ENCODE measurements at regions not wholly inside any gene's neighbourhood (a gene's known extent, or its start where the extent isn't known, plus 50 kb on each side); places are given as distances from the start of the nearest gene placed in this dataset.

GRCh38 chr6:62492192-62492822, 206.3 kb upstream of the KHDRBS2 start:
- POLR2A ChIA-PET, result no interaction called here
- no peak for TF ChIP-seq NFRKB (IDR thresholded peaks at IDR 0.05)
- TF ChIP-seq FOXM1 (IDR thresholded peaks at IDR 0.05; ENCODE audit: borderline replicate concordance), result no peak
- TF ChIP-seq FOXK2 (IDR thresholded peaks at IDR 0.05), result no peak
- TF ChIP-seq CTBP1 (IDR thresholded peaks at IDR 0.05; ENCODE audit: borderline replicate concordance), result no peak
- no peak for TF ChIP-seq SP1 (IDR thresholded peaks at IDR 0.05)
- TF ChIP-seq ARNT (IDR thresholded peaks at IDR 0.05), result no peak
- no peak for TF ChIP-seq TARDBP (IDR thresholded peaks at IDR 0.05)
- no peak for TF ChIP-seq L3MBTL2 (conservative IDR thresholded peaks at IDR 0.05)
- no peak for TF ChIP-seq ZNF384 (IDR thresholded peaks at IDR 0.05)
- TF ChIP-seq PKNOX1 (IDR thresholded peaks at IDR 0.05), result no peak
- TF ChIP-seq ELF4 (IDR thresholded peaks at IDR 0.05), result no peak
- DNase-seq (ENCODE audit: extremely low spot score), result no peak
- CTCF ChIA-PET, result no interaction called here

DNA sequence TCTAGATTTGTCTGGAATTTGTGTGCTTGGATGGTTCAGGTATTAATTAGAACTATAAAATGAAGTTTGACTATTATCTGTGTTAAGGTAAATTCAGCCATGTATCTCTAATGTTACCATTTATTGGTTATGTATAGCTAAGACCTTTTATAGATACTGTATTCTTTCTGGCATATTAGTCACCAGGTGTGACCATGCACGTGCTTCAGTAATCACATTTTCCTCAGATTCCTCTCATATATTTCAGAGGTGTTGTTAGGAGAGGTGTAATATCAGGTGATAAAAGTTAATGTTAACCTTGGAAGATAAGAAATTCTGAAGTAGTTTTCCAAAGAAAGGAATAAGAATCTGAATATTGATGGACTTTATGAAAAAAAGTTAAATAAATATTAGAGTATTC, 194.5 kb upstream of the KHDRBS2 start:
- POLR2A ChIA-PET, result no interaction called here
- CTCF ChIA-PET, result no interaction called here
- DNase-seq (ENCODE audit: extremely low spot score), result no peak
- TF ChIP-seq PKNOX1 (IDR thresholded peaks at IDR 0.05), result no peak
- no peak for TF ChIP-seq ZNF384 (IDR thresholded peaks at IDR 0.05)
- no peak for TF ChIP-seq L3MBTL2 (conservative IDR thresholded peaks at IDR 0.05)
- no peak for TF ChIP-seq HDGF (IDR thresholded peaks at IDR 0.05; ENCODE audit: borderline replicate concordance)
- TF ChIP-seq SUZ12 (IDR thresholded peaks at IDR 0.05), result no peak

GRCh38 chr6:62479697-62480220, 193.7 kb upstream of the KHDRBS2 start:
- no peak for TF ChIP-seq CTBP1 (IDR thresholded peaks at IDR 0.05; ENCODE audit: borderline replicate concordance)
- no peak for TF ChIP-seq SP1 (IDR thresholded peaks at IDR 0.05)
- TF ChIP-seq FOXM1 (IDR thresholded peaks at IDR 0.05; ENCODE audit: borderline replicate concordance), result no peak
- no peak for TF ChIP-seq NFRKB (IDR thresholded peaks at IDR 0.05)
- TF ChIP-seq TARDBP (IDR thresholded peaks at IDR 0.05), result no peak
- TF ChIP-seq L3MBTL2 (conservative IDR thresholded peaks at IDR 0.05), result no peak
- TF ChIP-seq PKNOX1 (IDR thresholded peaks at IDR 0.05), result no peak
- no peak for TF ChIP-seq ZNF384 (IDR thresholded peaks at IDR 0.05)
- TF ChIP-seq LEF1 (IDR thresholded peaks at IDR 0.05; ENCODE audit: borderline replicate concordance), result no peak
- TF ChIP-seq FOXK2 (IDR thresholded peaks at IDR 0.05), result no peak
- no peak for TF ChIP-seq HDGF (IDR thresholded peaks at IDR 0.05; ENCODE audit: borderline replicate concordance)
- no peak for TF ChIP-seq SUZ12 (IDR thresholded peaks at IDR 0.05)
- CTCF ChIA-PET, result no interaction called here
- POLR2A ChIA-PET, result no interaction called here
- DNase-seq (ENCODE audit: extremely low spot score), result no peak

DNA sequence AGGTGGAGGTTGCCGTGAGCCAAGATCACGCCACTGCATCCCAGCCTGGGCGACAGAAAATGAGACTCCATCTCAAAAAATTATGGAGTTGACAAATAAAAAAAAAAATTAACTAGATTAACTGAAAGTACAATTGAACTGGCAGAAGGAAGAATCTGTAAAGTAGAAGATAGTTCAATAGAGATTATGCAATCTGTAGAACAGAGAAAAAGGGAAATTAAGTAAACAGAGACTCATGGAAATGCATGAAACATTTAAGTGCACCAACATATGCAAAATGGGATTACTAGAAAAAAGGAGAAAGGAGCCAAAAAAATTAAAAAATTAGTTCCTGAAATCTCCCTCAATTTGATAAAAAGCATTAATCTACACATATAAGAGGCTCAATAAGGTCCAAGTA, 188.8 kb upstream of the KHDRBS2 start:
- POLR2A ChIA-PET, result no interaction called here
- DNase-seq (ENCODE audit: extremely low spot score), result no peak
- CTCF ChIA-PET, result no interaction called here
- TF ChIP-seq PKNOX1 (IDR thresholded peaks at IDR 0.05), result no peak
- no peak for TF ChIP-seq LEF1 (IDR thresholded peaks at IDR 0.05; ENCODE audit: borderline replicate concordance)
- no peak for TF ChIP-seq SUZ12 (IDR thresholded peaks at IDR 0.05)
- TF ChIP-seq FOXM1 (IDR thresholded peaks at IDR 0.05; ENCODE audit: borderline replicate concordance), result no peak
- TF ChIP-seq NFRKB (IDR thresholded peaks at IDR 0.05), result no peak
- TF ChIP-seq TARDBP (IDR thresholded peaks at IDR 0.05), result no peak
- no peak for TF ChIP-seq HDGF (IDR thresholded peaks at IDR 0.05; ENCODE audit: borderline replicate concordance)
- TF ChIP-seq ARNT (IDR thresholded peaks at IDR 0.05), result no peak
- no peak for TF ChIP-seq SP1 (IDR thresholded peaks at IDR 0.05)
- no peak for TF ChIP-seq CTBP1 (IDR thresholded peaks at IDR 0.05; ENCODE audit: borderline replicate concordance)
- no peak for TF ChIP-seq ZNF384 (IDR thresholded peaks at IDR 0.05)
- no peak for TF ChIP-seq ELF4 (IDR thresholded peaks at IDR 0.05)
- no peak for TF ChIP-seq FOXA1 (IDR thresholded peaks at IDR 0.05)

- no peak for DNase-seq (ENCODE audit: extremely low spot score)
- CTCF ChIA-PET, result no interaction called here
These were observed 180.6 kb upstream of the KHDRBS2 start for GRCh38 chr6:62466607-62467006.

More at GRCh38 chr6:62466607-62467006, 180.6 kb upstream of the KHDRBS2 start:
- POLR2A ChIA-PET, result no interaction called here
- TF ChIP-seq BHLHE40 (IDR thresholded peaks at IDR 0.05; ENCODE audit: borderline replicate concordance) (no peak), HDGF (IDR thresholded peaks at IDR 0.05; ENCODE audit: borderline replicate concordance) (no peak), SUZ12 (IDR thresholded peaks at IDR 0.05) (no peak), CTBP1 (IDR thresholded peaks at IDR 0.05; ENCODE audit: borderline replicate concordance) (no peak), NFRKB (IDR thresholded peaks at IDR 0.05) (no peak), FOXK2 (IDR thresholded peaks at IDR 0.05) (no peak), FOXM1 (IDR thresholded peaks at IDR 0.05; ENCODE audit: borderline replicate concordance) (no peak), TARDBP (IDR thresholded peaks at IDR 0.05) (no peak), ZNF384 (IDR thresholded peaks at IDR 0.05) (no peak), PKNOX1 (IDR thresholded peaks at IDR 0.05) (no peak), LEF1 (IDR thresholded peaks at IDR 0.05; ENCODE audit: borderline replicate concordance) (no peak), ELF4 (IDR thresholded peaks at IDR 0.05) (no peak)
